Trophoblast cell (in vitro differentiated cells and primary cell): ENCODE measurements at regions not wholly inside any gene's neighbourhood (a gene's known extent, or its start where the extent isn't known, plus 50 kb on each side); places are given as distances from the start of the nearest gene placed in this dataset.

Experiments used
- DNase-seq, 2 donors: peaks; one replicate each; pipeline ENCODE4 v3.0.0-alpha.2; 2016
- H2AFZ ChIP-seq: 2 replicates; pipeline ENCODE4 v1.6.1; 2013; ENCODE audit warnings: low read length, moderate library complexity, mild to moderate bottlenecking; ENCODE audit not compliant: insufficient read depth, poor library complexity
- H2AK5ac ChIP-seq: 2 replicates; pipeline ENCODE4 v1.6.1; 2013; ENCODE audit warnings: mild to moderate bottlenecking, low read length
- H2BK120ac ChIP-seq: 2 replicates; pipeline ENCODE4 v1.6.1; 2013; ENCODE audit warnings: low read length, mild to moderate bottlenecking, moderate library complexity; ENCODE audit not compliant: insufficient read depth, poor library complexity
- H2BK12ac ChIP-seq: 2 replicates; pipeline ENCODE4 v1.6.1; 2013; ENCODE audit warnings: mild to moderate bottlenecking, low read length, moderate library complexity
- H2BK5ac ChIP-seq: 2 replicates; pipeline ENCODE4 v1.6.1; 2013; ENCODE audit warnings: low read length, low read depth, moderate library complexity, mild to moderate bottlenecking; ENCODE audit not compliant: poor library complexity
- H3K14ac ChIP-seq: 2 replicates; pipeline ENCODE4 v1.6.1; 2013; ENCODE audit warnings: mild to moderate bottlenecking, low read length
- H3K18ac ChIP-seq: 2 replicates; pipeline ENCODE4 v1.6.1; 2013; ENCODE audit warnings: mild to moderate bottlenecking, low read length
- H3K23ac ChIP-seq: 2 replicates; pipeline ENCODE4 v1.6.1; 2013; ENCODE audit warnings: low read length
- H3K27ac ChIP-seq: 2 replicates; pipeline ENCODE4 v1.5.1; 2013; ENCODE audit warnings: low read depth, mild to moderate bottlenecking, inconsistent platforms, low read length, moderate library complexity
- H3K27me3 ChIP-seq: 2 replicates; pipeline ENCODE4 v1.6.1; 2013; ENCODE audit warnings: inconsistent platforms, mild to moderate bottlenecking, low read length, moderate library complexity; ENCODE audit not compliant: insufficient read depth
- H3K36me3 ChIP-seq, 2 experiments: 1 replicate in 1 of 2; 2 replicates in 1 of 2; pipeline ENCODE4 v1.6.1; 2013; ENCODE audit warnings: low read length in 2 of 2, mild to moderate bottlenecking in 2 of 2, moderate library complexity in 1 of 2; ENCODE audit not compliant: insufficient read depth in 2 of 2, control insufficient read depth in 1 of 2
- H3K4ac ChIP-seq: 2 replicates; pipeline ENCODE4 v1.6.1; 2013; ENCODE audit warnings: low read depth, mild to moderate bottlenecking, low read length, moderate library complexity
- H3K4me1 ChIP-seq, 2 experiments: 1 replicate in 1 of 2; 2 replicates in 1 of 2; pipeline ENCODE4 v1.6.1; 2013; ENCODE audit warnings: low read length in 2 of 2, mild to moderate bottlenecking in 2 of 2, moderate library complexity in 1 of 2; ENCODE audit not compliant: insufficient read depth in 2 of 2, control insufficient read depth in 1 of 2
- H3K4me2 ChIP-seq: 2 replicates; pipeline ENCODE4 v1.6.1; 2013; ENCODE audit warnings: inconsistent platforms, mild to moderate bottlenecking, low read length, moderate library complexity
- H3K4me3 ChIP-seq: 2 replicates; pipeline ENCODE4 v1.5.1; 2013; ENCODE audit warnings: mild to moderate bottlenecking, low read depth, low read length, inconsistent platforms
- H3K79me1 ChIP-seq: one replicate; pipeline ENCODE4 v1.6.1; 2013; ENCODE audit warnings: low read length
- H3K79me2 ChIP-seq: 2 replicates; pipeline ENCODE4 v1.6.1; 2013; ENCODE audit warnings: low read length, mild to moderate bottlenecking; ENCODE audit not compliant: control insufficient read depth, insufficient read depth, poor library complexity
- H3K9ac ChIP-seq: 2 replicates; pipeline ENCODE4 v1.6.1; 2013; ENCODE audit warnings: mild to moderate bottlenecking, low read length
- H3K9me3 ChIP-seq: 2 replicates; pipeline ENCODE4 v1.6.1; 2013; ENCODE audit warnings: low read depth, mild to moderate bottlenecking, control low read depth, inconsistent platforms, low read length; ENCODE audit not compliant: insufficient read depth
- H4K12ac ChIP-seq: 2 replicates; pipeline ENCODE4 v1.6.1; 2013; ENCODE audit warnings: low read depth, mild to moderate bottlenecking, low read length, moderate library complexity
- H4K8ac ChIP-seq: 2 replicates; pipeline ENCODE4 v1.6.1; 2013; ENCODE audit warnings: low read depth, mild to moderate bottlenecking, low read length, moderate library complexity
- H4K91ac ChIP-seq: one replicate; pipeline ENCODE4 v1.6.1; 2013; ENCODE audit warnings: low read depth, mild to moderate bottlenecking, low read length, moderate library complexity
- whole genome bisulfite sequencing: extraction: QIAGEN DNeasy Blood & Tissue Kit; methylation state at CpG from one replicate; pipeline ENCODE4 v1.1.7; 2013; ENCODE audit warnings: missing lambda C conversion rate; ENCODE audit not compliant: insufficient read length, insufficient coverage; ENCODE audit errors: extremely low coverage; 5-methylcytosine and 5-hydroxymethylcytosine counted together

- H3K9ac ChIP-seq, result no peak overlapping the region
- H2BK12ac ChIP-seq, result no peak overlapping the region
- H2AFZ ChIP-seq, result no peak overlapping the region
- H3K18ac ChIP-seq, result no peak overlapping the region
- H3K23ac ChIP-seq, result no peak overlapping the region
- no peaks in the 10 kb centered on the region for H3K4me1 ChIP-seq
- H2BK120ac ChIP-seq, result no peak overlapping the region
- WGBS, result no CpG with 5 or more reads among the region's 1 CpG
- no peak overlapping the region for H3K4me3 ChIP-seq
- DNase-seq, result no peak
- no peak overlapping the region for H2BK5ac ChIP-seq
- no peak overlapping the region for H3K4me2 ChIP-seq
- H3K14ac ChIP-seq, result no peak overlapping the region
- H3K36me3 ChIP-seq, result no peaks in the 10 kb centered on the region
- H3K4ac ChIP-seq, result no peak overlapping the region
- no peaks in the 10 kb centered on the region for H3K27me3 ChIP-seq
- no peak overlapping the region for H4K12ac ChIP-seq
- H3K79me2 ChIP-seq, result no peaks in the 10 kb centered on the region
- no peaks in the 10 kb centered on the region for H3K79me1 ChIP-seq
- no peaks in the 10 kb centered on the region for H3K9me3 ChIP-seq
- H4K8ac ChIP-seq, result no peak overlapping the region
- H3K27ac ChIP-seq, result no peak overlapping the region
- H2AK5ac ChIP-seq, result no peak overlapping the region
- no peak overlapping the region for H4K91ac ChIP-seq
These were observed 114.4 kb upstream of the DMRTA1 start for GRCh38 chr9:22332202-22332601.

- Histone ChIP-seq H3K4me1 (no peaks in the 10 kb centered on the region), H2AK5ac (no peak overlapping the region), H2BK120ac (no peak overlapping the region), H3K4ac (no peak overlapping the region), H3K9me3 (no peaks in the 10 kb centered on the region), H3K79me1 (no peaks in the 10 kb centered on the region), H2AFZ (no peak overlapping the region), H4K12ac (no peak overlapping the region), H2BK5ac (no peak overlapping the region), H3K79me2 (no peaks in the 10 kb centered on the region), H3K4me3 (no peak overlapping the region), H3K27ac (no peak overlapping the region), H4K8ac (no peak overlapping the region), H3K9ac (no peak overlapping the region), H3K18ac (no peak overlapping the region), H2BK12ac (no peak overlapping the region), H4K91ac (no peak overlapping the region), H3K27me3 (no peaks in the 10 kb centered on the region), H3K14ac (no peak overlapping the region), H3K36me3 (no peaks in the 10 kb centered on the region), H3K4me2 (no peak overlapping the region), H3K23ac (no peak overlapping the region)
- no peak for DNase-seq
- WGBS, result no CpG with 5 or more reads among the region's 1 CpG
These were observed 109.4 kb upstream of the DMRTA1 start for GRCh38 chr9:22337261-22337660.

- Histone ChIP-seq H3K27me3 (no peaks in the 10 kb centered on the region), H3K4me2 (no peak overlapping the region), H3K14ac (no peak overlapping the region), H3K9me3 (no peaks in the 10 kb centered on the region), H3K4me3 (no peak overlapping the region), H4K91ac (no peak overlapping the region), H2AK5ac (no peak overlapping the region), H2AFZ (no peak overlapping the region), H3K23ac (no peak overlapping the region), H3K4me1 (no peaks in the 10 kb centered on the region), H4K12ac (no peak overlapping the region), H2BK12ac (no peak overlapping the region), H3K4ac (no peak overlapping the region), H3K18ac (no peak overlapping the region), H4K8ac (no peak overlapping the region), H3K27ac (no peak overlapping the region), H2BK5ac (no peak overlapping the region), H2BK120ac (no peak overlapping the region), H3K79me1 (no peaks in the 10 kb centered on the region), H3K79me2 (no peaks in the 10 kb centered on the region), H3K36me3 (no peaks in the 10 kb centered on the region), H3K9ac (no peak overlapping the region)
- no peak for DNase-seq
- WGBS, result no CpG with 5 or more reads among the region's 3 CpGs
These were observed 104.0 kb upstream of the DMRTA1 start for GRCh38 chr9:22342491-22343217.

GRCh38 chr9:22343218-22343611 is 103.4 kb upstream of the DMRTA1 start:
- H3K23ac ChIP-seq, result no peak overlapping the region
- H3K4me2 ChIP-seq, result no peak overlapping the region
- no peaks in the 10 kb centered on the region for H3K4me1 ChIP-seq
- no peak overlapping the region for H2BK120ac ChIP-seq
- no peak overlapping the region for H3K4me3 ChIP-seq
- no peak overlapping the region for H3K14ac ChIP-seq
- H3K9me3 ChIP-seq, result no peaks in the 10 kb centered on the region
- no peak overlapping the region for H4K12ac ChIP-seq
- H2AK5ac ChIP-seq, result no peak overlapping the region
- H3K4ac ChIP-seq, result no peak overlapping the region
- no peak overlapping the region for H3K27ac ChIP-seq
- no peak overlapping the region for H2BK5ac ChIP-seq
- no peak overlapping the region for H3K18ac ChIP-seq
- H4K91ac ChIP-seq, result no peak overlapping the region
- no peak overlapping the region for H3K9ac ChIP-seq
- no peak overlapping the region for H2BK12ac ChIP-seq
- H3K27me3 ChIP-seq, result no peaks in the 10 kb centered on the region
- H3K79me1 ChIP-seq, result no peaks in the 10 kb centered on the region
- WGBS, result no CpG with 5 or more reads among the region's 1 CpG
- H2AFZ ChIP-seq, result no peak overlapping the region
- H4K8ac ChIP-seq, result no peak overlapping the region
- no peaks in the 10 kb centered on the region for H3K79me2 ChIP-seq
- DNase-seq, result no peak
- H3K36me3 ChIP-seq, result no peaks in the 10 kb centered on the region
